Epithelial cell of proximal tubule (primary cell): ENCODE measurements at regions not wholly inside any gene's neighbourhood (a gene's known extent, or its start where the extent isn't known, plus 50 kb on each side); places are given as distances from the start of the nearest gene placed in this dataset.

Experiments used
- DNase-seq: peaks from one replicate; pipeline ENCODE4 v3.0.0-alpha.2; 2011; ENCODE audit warnings: low read depth
- H3K4me3 ChIP-seq: 2 replicates; pipeline ENCODE4 v1.5.1; 2011; ENCODE audit warnings: low read depth, mild to moderate bottlenecking, low read length
- TF ChIP-seq, protein P1 (sequence below): conservative IDR thresholded peaks from 2 replicates; pipeline ENCODE4 v1.5.1; 2012; ENCODE audit warnings: low read depth, mild to moderate bottlenecking, low read length

- peak overlapping the region; percentile 34 for H3K4me3 ChIP-seq
- no peak for DNase-seq
- TF ChIP-seq, protein P1, sequence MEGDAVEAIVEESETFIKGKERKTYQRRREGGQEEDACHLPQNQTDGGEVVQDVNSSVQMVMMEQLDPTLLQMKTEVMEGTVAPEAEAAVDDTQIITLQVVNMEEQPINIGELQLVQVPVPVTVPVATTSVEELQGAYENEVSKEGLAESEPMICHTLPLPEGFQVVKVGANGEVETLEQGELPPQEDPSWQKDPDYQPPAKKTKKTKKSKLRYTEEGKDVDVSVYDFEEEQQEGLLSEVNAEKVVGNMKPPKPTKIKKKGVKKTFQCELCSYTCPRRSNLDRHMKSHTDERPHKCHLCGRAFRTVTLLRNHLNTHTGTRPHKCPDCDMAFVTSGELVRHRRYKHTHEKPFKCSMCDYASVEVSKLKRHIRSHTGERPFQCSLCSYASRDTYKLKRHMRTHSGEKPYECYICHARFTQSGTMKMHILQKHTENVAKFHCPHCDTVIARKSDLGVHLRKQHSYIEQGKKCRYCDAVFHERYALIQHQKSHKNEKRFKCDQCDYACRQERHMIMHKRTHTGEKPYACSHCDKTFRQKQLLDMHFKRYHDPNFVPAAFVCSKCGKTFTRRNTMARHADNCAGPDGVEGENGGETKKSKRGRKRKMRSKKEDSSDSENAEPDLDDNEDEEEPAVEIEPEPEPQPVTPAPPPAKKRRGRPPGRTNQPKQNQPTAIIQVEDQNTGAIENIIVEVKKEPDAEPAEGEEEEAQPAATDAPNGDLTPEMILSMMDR, result no peak
Observed at GRCh38 chr13:74062933-74063332, 71.3 kb downstream of the KLF12 start.

DNA sequence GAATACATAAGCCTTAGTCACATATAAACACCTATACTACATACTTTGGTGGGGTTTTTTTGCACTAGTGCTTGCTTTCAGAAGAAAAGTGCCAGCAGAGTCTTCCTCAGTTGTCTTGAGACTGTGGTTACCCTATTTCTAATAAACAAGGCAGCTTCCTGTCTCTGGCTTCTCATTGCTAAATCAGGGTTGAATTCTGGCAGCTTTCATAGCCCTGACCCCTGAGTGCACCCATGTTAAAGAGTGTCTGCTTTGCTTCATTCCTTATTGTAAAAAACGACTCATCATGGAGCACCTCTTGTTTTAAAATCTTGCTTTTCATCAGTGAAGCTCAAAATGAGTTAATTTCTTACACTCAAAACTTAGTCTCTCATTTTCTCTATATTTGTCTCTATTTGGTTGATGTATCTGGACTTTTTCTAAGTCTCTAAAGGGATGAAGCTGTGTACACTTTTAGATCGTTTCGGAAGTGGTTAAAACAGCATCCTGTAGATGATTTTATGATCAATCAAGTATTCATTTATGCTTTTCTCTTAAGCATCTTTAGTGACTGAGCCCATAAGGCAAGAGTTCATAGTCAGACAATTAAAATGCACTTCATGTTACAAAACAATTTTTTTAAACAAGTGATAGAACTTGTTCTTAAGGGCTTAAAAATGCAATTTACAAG is 72.1 kb downstream of the KLF12 start:
- DNase-seq, result no peak
- H3K4me3 ChIP-seq, result no peak overlapping the region
- TF ChIP-seq, protein P1, result no peak

GRCh38 chr13:74056801-74057542 is 77.2 kb downstream of the KLF12 start:
- TF ChIP-seq, protein P1, result no peak
- no peak for DNase-seq
- no peak overlapping the region for H3K4me3 ChIP-seq

GRCh38 chr13:74052402-74052928 is 81.7 kb downstream of the KLF12 start:
- no peak for DNase-seq
- H3K4me3 ChIP-seq, result no peak overlapping the region
- TF ChIP-seq, protein P1, result no peak

- H3K4me3 ChIP-seq, result no peak overlapping the region
- no peak for DNase-seq
- TF ChIP-seq, protein P1, result no peak
Observed at GRCh38 chr13:74048756-74049155, 85.4 kb downstream of the KLF12 start.

DNA sequence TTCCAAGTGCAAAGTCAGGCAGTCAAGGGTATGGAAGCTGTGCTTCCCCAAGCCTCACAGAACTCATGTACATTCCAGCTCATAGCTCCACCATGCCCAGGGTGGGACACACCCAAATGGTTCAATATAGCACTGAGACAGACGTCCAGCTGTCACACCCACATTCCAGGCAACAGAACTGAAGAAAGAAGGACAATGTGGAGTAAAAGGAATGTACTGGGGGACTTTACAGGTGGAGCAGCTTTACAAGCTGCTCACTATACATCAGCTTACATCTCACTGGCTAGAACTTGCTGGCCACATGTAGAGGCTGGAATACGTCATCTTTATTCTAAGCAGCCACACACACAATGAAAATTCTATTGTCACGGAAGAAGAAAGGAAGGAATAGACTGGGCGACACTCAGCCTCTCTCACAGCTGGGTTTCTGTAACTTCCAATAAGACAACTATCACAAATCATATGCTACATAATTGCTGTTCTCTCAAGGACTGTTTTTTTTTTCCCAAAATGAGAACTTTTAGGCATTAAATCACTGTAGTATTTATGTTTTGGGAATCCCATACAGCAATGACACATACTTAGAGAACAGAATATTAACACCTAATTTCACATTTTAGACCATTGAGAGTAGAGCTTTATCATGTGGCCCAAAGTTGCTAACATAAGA is 86.1 kb downstream of the KLF12 start:
- DNase-seq, result no peak
- TF ChIP-seq, protein P1, result no peak
- no peak overlapping the region for H3K4me3 ChIP-seq
